OCI-LY7 (cell line): ENCODE measurements at regions not wholly inside any gene's neighbourhood (a gene's known extent, or its start where the extent isn't known, plus 50 kb on each side); places are given as distances from the start of the nearest gene placed in this dataset.

Experiments
- CTCF ChIP-seq: fragments of 200-600 bp; sonication (generic); conservative IDR thresholded peaks from 2 replicates; pipeline ENCODE4 v1.5.1; 2014; ENCODE audit warnings: mild to moderate bottlenecking, antibody characterized with exemption, low read length, moderate library complexity, mixed read lengths
- EZH2phosphoT487 ChIP-seq: fragments of 200-600 bp; sonication (generic); IDR thresholded peaks from 2 replicates; pipeline ENCODE4 v1.6.1; 2018; ENCODE audit warnings: low read depth, borderline replicate concordance, mild to moderate bottlenecking, mixed run types, antibody characterized with exemption, low read length, moderate library complexity, mixed read lengths

- no peak for TF ChIP-seq EZH2phosphoT487
- TF ChIP-seq CTCF = no peak
Observed at GRCh38 chr22:48516571-48516970, 1311.1 kb downstream of the BRD1 start.
